CD14-positive monocyte (primary cell): ENCODE measurements at regions not wholly inside any gene's neighbourhood (a gene's known extent, or its start where the extent isn't known, plus 50 kb on each side); places are given as distances from the start of the nearest gene placed in this dataset.

Experiments
- DNase-seq, 3 donors: peaks; one replicate each; pipeline ENCODE4 v3.0.0-alpha.2; 2011 to 2022
- H2AFZ ChIP-seq: 2 replicates; pipeline ENCODE4 v1.6.0; 2012; ENCODE audit warnings: mild to moderate bottlenecking, low read depth, low read length, inconsistent platforms; ENCODE audit not compliant: insufficient read depth, poor library complexity, severe bottlenecking
- H3K27ac ChIP-seq, 2 donors: 1 replicate in 1 of 2; 2 replicates in 1 of 2; pipeline ENCODE4 v1.5.1; 2012 to 2013; ENCODE audit warnings: low read length in 2 of 2, control low read depth in 1 of 2, inconsistent platforms in 1 of 2, low read depth in 1 of 2, mild to moderate bottlenecking in 1 of 2
- H3K27me3 ChIP-seq, 2 donors: one replicate each; pipeline versions ENCODE4 v1.6.0 to v1.6.1; 2011 to 2013; ENCODE audit warnings: low read length in 2 of 2; ENCODE audit not compliant: control insufficient read depth in 2 of 2, insufficient read depth in 2 of 2
- H3K36me3 ChIP-seq, 2 donors: replicated peaks in 1 of 2; 1 replicate in 1 of 2; 2 replicates in 1 of 2; pipeline versions ENCODE4 v1.5.1 to v1.6.1; 2012 to 2013; ENCODE audit warnings: low read length in 2 of 2, control low read depth in 1 of 2, inconsistent platforms in 1 of 2, mild to moderate bottlenecking in 1 of 2; ENCODE audit not compliant: insufficient read depth in 2 of 2, control insufficient read depth in 1 of 2
- H3K4me1 ChIP-seq, 2 donors: 1 replicate in 1 of 2; 2 replicates in 1 of 2; pipeline versions ENCODE4 v1.5.1 to v1.6.1; 2012 to 2013; ENCODE audit warnings: low read length in 2 of 2, control low read depth in 1 of 2, inconsistent platforms in 1 of 2, mild to moderate bottlenecking in 1 of 2, moderate library complexity in 1 of 2; ENCODE audit not compliant: insufficient read depth in 2 of 2, control insufficient read depth in 1 of 2
- H3K4me2 ChIP-seq: replicated peaks from 2 replicates; pipeline ENCODE3; 2012; ENCODE audit warnings: low read length, moderate library complexity, mild to moderate bottlenecking; ENCODE audit not compliant: poor library complexity, severe bottlenecking; ENCODE audit errors: extremely low read depth
- H3K4me3 ChIP-seq, 3 experiments: fragments of 200-600 bp in 1 of 3; sonication (generic) in 1 of 3; replicated peaks in 1 of 3; 1 replicate in 2 of 3; 2 replicates in 1 of 3; pipeline ENCODE4 v1.5.1; 2011 to 2013; ENCODE audit warnings: low read length in 3 of 3, mild to moderate bottlenecking in 3 of 3, control low read depth in 2 of 3, low read depth in 2 of 3, inconsistent platforms in 1 of 3, moderate library complexity in 1 of 3
- H3K79me2 ChIP-seq: 2 replicates; pipeline ENCODE4 v1.6.0; 2012; ENCODE audit warnings: mild to moderate bottlenecking, control low read depth, inconsistent platforms, low read length, moderate library complexity; ENCODE audit not compliant: insufficient read depth
- H3K9ac ChIP-seq: 2 replicates; pipeline ENCODE4 v1.6.0; 2017; ENCODE audit warnings: low read length, mild to moderate bottlenecking; ENCODE audit not compliant: insufficient read depth, poor library complexity, severe bottlenecking
- H3K9me3 ChIP-seq, 2 donors: replicated peaks in 1 of 2; 1 replicate in 1 of 2; 2 replicates in 1 of 2; pipeline versions ENCODE4 v1.5.1 to v1.6.1; 2012 to 2013; ENCODE audit warnings: low read length in 2 of 2, control low read depth in 1 of 2; ENCODE audit not compliant: control insufficient read depth in 1 of 2, insufficient read depth in 1 of 2
- H4K20me1 ChIP-seq: 2 replicates; pipeline ENCODE4 v1.6.0; 2012; ENCODE audit warnings: mild to moderate bottlenecking, low read length, control low read depth, moderate library complexity; ENCODE audit not compliant: insufficient read depth
- H3K27ac Mint-ChIP-seq, 7 donors: one replicate each; pipeline ENCODE4 v1.8.0; 2020; ENCODE audit warnings: mild to moderate bottlenecking in 7 of 7, mixed read lengths in 7 of 7, moderate library complexity in 6 of 7, inconsistent platforms in 2 of 7
- H3K27me3 Mint-ChIP-seq, 3 donors: one replicate each; pipeline ENCODE4 v1.8.0; 2021 to 2022; ENCODE audit warnings: low read depth in 3 of 3, mild to moderate bottlenecking in 3 of 3, mixed read lengths in 3 of 3, moderate library complexity in 3 of 3, inconsistent platforms in 1 of 3
- H3K36me3 Mint-ChIP-seq, 2 donors: one replicate each; pipeline ENCODE4 v1.8.0; 2020; ENCODE audit warnings: mixed read lengths in 2 of 2, inconsistent platforms in 1 of 2, mild to moderate bottlenecking in 1 of 2
- H3K4me1 Mint-ChIP-seq: one replicate; pipeline ENCODE4 v1.8.0; 2020; ENCODE audit warnings: mild to moderate bottlenecking, mixed read lengths
- H3K4me3 Mint-ChIP-seq, 2 donors: one replicate each; pipeline ENCODE4 v1.8.0; 2020; ENCODE audit warnings: mild to moderate bottlenecking in 2 of 2, mixed read lengths in 2 of 2, moderate library complexity in 1 of 2
- H3K9me3 Mint-ChIP-seq, 7 donors: one replicate each; pipeline ENCODE4 v1.8.0; 2020 to 2022; ENCODE audit warnings: mixed read lengths in 7 of 7, mild to moderate bottlenecking in 6 of 7, moderate library complexity in 6 of 7, inconsistent platforms in 2 of 7
- CTCF ChIP-seq: fragments of 200-600 bp; IDR thresholded peaks from one replicate; pipeline ENCODE4 v1.8.0; 2022; ENCODE audit warnings: antibody characterized with exemption, mild to moderate bottlenecking
- WGBS: methylation state at CpG from one replicate; pipeline ENCODE4 v1.1.5; 2013; ENCODE audit warnings: missing lambda C conversion rate; ENCODE audit not compliant: insufficient coverage; 5-methylcytosine and 5-hydroxymethylcytosine counted together
- intact Hi-C, 2 donors: fragments of 100-400 bp; cut with micrococcal nuclease; formaldehyde crosslinking; loops; one replicate each; pipeline versions ENCODE4 v1.15.0 to v1.15.1; 2023

GRCh38 chr4:43782391-43782790 lies 666.2 kb downstream of the KCTD8 start:
- WGBS, result no CpG with 5 or more reads among the region's 3 CpGs
- H3K4me3 ChIP-seq, result no peak overlapping the region
- no peaks in the 10 kb centered on the region for H3K4me1 ChIP-seq
- H3K4me1 Mint-ChIP-seq, result no peaks in the 10 kb centered on the region
- H2AFZ ChIP-seq, result no peak overlapping the region
- H3K36me3 ChIP-seq, result no peaks in the 10 kb centered on the region
- H3K9ac ChIP-seq, result no peak overlapping the region
- H3K27ac ChIP-seq, result no peak overlapping the region
- intact Hi-C loops, result no loop called here
- DNase-seq, result no peak
- H3K4me3 Mint-ChIP-seq, result no peak overlapping the region
- H3K9me3 Mint-ChIP-seq, result peaks cover 0 to 3% (median 0%) of the 10 kb centered on the region in 7 donors
- no peaks in the 10 kb centered on the region for H3K27me3 ChIP-seq
- H3K79me2 ChIP-seq, result no peaks in the 10 kb centered on the region
- no peak overlapping the region for H3K27ac Mint-ChIP-seq
- no peaks in the 10 kb centered on the region for H3K9me3 ChIP-seq
- no peak overlapping the region for H3K4me2 ChIP-seq
- no peaks in the 10 kb centered on the region for H3K36me3 Mint-ChIP-seq
- H4K20me1 ChIP-seq, result no peaks in the 10 kb centered on the region
- H3K27me3 Mint-ChIP-seq, result no peaks in the 10 kb centered on the region
- no peak for TF ChIP-seq CTCF

GRCh38 chr4:43816116-43816515 lies 632.5 kb downstream of the KCTD8 start:
- Mint-ChIP-seq H3K4me1 (no peaks in the 10 kb centered on the region), H3K36me3 (no peaks in the 10 kb centered on the region), H3K9me3 (peaks cover 0 to 8% (median 3%) of the 10 kb centered on the region in 7 donors), H3K27me3 (no peaks in the 10 kb centered on the region), H3K27ac (no peak overlapping the region), H3K4me3 (no peak overlapping the region)
- DNase-seq, result no peak
- no peak overlapping the region for H3K27ac ChIP-seq
- H3K79me2 ChIP-seq, result no peaks in the 10 kb centered on the region
- no peak overlapping the region for H3K4me2 ChIP-seq
- H2AFZ ChIP-seq, result no peak overlapping the region
- H4K20me1 ChIP-seq, result no peaks in the 10 kb centered on the region
- intact Hi-C loops, result no loop called here
- no peak for TF ChIP-seq CTCF
- no peaks in the 10 kb centered on the region for H3K4me1 ChIP-seq
- H3K36me3 ChIP-seq, result no peaks in the 10 kb centered on the region
- WGBS, result 0% methylated on average over 1 of the region's 1 CpG
- H3K9me3 ChIP-seq, result no peaks in the 10 kb centered on the region
- no peaks in the 10 kb centered on the region for H3K27me3 ChIP-seq
- H3K4me3 ChIP-seq, result no peak overlapping the region
- no peak overlapping the region for H3K9ac ChIP-seq
